Glutamatergic neuron (in vitro differentiated cells): ENCODE measurements at regions not wholly inside any gene's neighbourhood (a gene's known extent, or its start where the extent isn't known, plus 50 kb on each side); places are given as distances from the start of the nearest gene placed in this dataset.
A peak's percentile ranks its signal among the peaks of the same experiment; 100 is the strongest.

Experiments used
- DNase-seq: peaks from one replicate; pipeline ENCODE4 v3.0.0; 2022
- H3K27ac Mint-ChIP-seq: one replicate; pipeline ENCODE4 v1.8.0; 2020; ENCODE audit warnings: mild to moderate bottlenecking, mixed read lengths, inconsistent platforms; ENCODE audit not compliant: unreplicated experiment
- H3K27me3 Mint-ChIP-seq: one replicate; pipeline ENCODE4 v1.8.0; 2020; ENCODE audit warnings: mild to moderate bottlenecking, moderate library complexity, mixed read lengths, inconsistent platforms; ENCODE audit not compliant: unreplicated experiment
- H3K36me3 Mint-ChIP-seq: one replicate; pipeline ENCODE4 v1.8.0; 2020; ENCODE audit warnings: mild to moderate bottlenecking, mixed read lengths, inconsistent platforms; ENCODE audit not compliant: unreplicated experiment
- H3K4me1 Mint-ChIP-seq: one replicate; pipeline ENCODE4 v1.8.0; 2020; ENCODE audit warnings: mild to moderate bottlenecking, low read depth, mixed read lengths, inconsistent platforms; ENCODE audit not compliant: unreplicated experiment
- H3K4me3 Mint-ChIP-seq: one replicate; pipeline ENCODE4 v1.8.0; 2020; ENCODE audit warnings: mild to moderate bottlenecking, mixed read lengths, inconsistent platforms; ENCODE audit not compliant: unreplicated experiment
- H3K9me3 Mint-ChIP-seq: one replicate; pipeline ENCODE4 v1.8.0; 2020; ENCODE audit warnings: mild to moderate bottlenecking, moderate library complexity, mixed read lengths, inconsistent platforms; ENCODE audit not compliant: unreplicated experiment
- TF ChIP-seq, protein P1 (sequence below): fragments of 200-600 bp; sonication (generic); IDR thresholded peaks from one replicate; pipeline ENCODE4 v1.5.0; 2021; ENCODE audit not compliant: partially characterized antibody, unreplicated experiment

DNA sequence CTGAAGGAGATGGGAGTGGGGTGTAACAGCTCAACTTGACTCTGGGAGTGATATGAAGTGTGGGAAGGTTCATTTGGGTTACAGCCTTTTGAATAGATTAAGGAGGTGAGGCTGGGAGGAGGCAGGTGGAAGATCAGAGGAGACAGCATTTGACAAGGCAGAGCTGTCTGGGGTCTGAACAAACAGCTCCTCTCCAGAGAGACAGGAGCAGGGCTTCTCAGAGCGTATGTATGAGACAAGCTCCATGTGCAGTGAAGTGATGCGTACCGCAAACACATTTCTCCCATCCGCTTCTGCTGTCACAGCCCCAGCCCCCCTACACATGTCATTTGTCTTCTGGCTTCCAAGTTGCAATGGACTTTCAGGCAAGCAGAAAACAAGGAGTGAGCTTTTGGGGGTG, 137.1 kb upstream of the E2F8 start:
- Mint-ChIP-seq H3K27ac (peak overlapping the region; percentile 16), H3K4me1 (peaks cover 42% of the 10 kb centered on the region), H3K27me3 (no peaks in the 10 kb centered on the region), H3K36me3 (no peaks in the 10 kb centered on the region), H3K9me3 (peaks cover 11% of the 10 kb centered on the region), H3K4me3 (peak overlapping the region; percentile 14)
- no peak for DNase-seq
- TF ChIP-seq, protein P1, sequence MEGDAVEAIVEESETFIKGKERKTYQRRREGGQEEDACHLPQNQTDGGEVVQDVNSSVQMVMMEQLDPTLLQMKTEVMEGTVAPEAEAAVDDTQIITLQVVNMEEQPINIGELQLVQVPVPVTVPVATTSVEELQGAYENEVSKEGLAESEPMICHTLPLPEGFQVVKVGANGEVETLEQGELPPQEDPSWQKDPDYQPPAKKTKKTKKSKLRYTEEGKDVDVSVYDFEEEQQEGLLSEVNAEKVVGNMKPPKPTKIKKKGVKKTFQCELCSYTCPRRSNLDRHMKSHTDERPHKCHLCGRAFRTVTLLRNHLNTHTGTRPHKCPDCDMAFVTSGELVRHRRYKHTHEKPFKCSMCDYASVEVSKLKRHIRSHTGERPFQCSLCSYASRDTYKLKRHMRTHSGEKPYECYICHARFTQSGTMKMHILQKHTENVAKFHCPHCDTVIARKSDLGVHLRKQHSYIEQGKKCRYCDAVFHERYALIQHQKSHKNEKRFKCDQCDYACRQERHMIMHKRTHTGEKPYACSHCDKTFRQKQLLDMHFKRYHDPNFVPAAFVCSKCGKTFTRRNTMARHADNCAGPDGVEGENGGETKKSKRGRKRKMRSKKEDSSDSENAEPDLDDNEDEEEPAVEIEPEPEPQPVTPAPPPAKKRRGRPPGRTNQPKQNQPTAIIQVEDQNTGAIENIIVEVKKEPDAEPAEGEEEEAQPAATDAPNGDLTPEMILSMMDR: no peak

DNA sequence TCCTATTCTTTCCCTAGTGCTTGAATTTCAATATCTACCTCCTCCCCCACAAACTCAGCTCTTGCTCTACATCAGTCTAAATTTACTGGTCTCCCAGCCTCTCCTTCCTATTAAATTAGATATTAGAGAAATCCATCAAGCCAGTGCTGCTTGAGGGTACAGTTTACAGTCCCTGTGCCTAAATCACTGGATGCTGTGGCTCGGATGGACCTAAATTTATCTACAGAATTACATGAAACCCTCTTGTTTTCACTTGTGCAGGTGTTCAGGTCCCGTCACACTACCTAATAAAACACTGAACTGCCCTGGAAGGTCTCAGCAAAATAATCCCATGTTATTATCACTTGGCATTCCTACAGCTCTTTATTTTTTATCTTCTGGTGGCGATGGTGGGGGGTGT, 134.7 kb upstream of the E2F8 start:
- Mint-ChIP-seq H3K9me3 (peaks cover 8% of the 10 kb centered on the region), H3K4me1 (peaks cover 55% of the 10 kb centered on the region), H3K27me3 (peaks cover 3% of the 10 kb centered on the region), H3K4me3 (no peak overlapping the region), H3K36me3 (no peaks in the 10 kb centered on the region), H3K27ac (no peak overlapping the region)
- TF ChIP-seq, protein P1: no peak
- DNase-seq: no peak

DNA sequence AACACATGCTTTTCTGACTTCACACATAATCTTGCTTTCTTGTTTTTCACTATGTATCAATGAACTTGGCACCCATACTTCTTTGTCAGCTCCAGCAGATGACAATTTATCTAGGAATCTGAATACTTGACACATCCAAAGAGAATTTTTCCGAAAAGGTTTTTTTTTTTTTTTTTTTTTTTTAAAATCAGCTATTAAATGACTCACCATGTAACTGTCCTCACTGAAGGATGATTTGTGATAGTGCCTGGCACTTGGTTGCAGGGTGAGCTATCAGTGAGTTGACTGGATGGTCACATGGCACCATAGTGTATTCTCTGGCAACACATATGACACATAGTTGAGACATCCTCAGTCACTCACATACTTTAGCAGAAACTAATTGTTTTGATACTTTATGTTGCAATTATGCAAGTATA, 133.4 kb upstream of the E2F8 start:
- H3K27ac Mint-ChIP-seq: no peak overlapping the region
- H3K36me3 Mint-ChIP-seq: no peaks in the 10 kb centered on the region
- no peak overlapping the region for H3K4me3 Mint-ChIP-seq
- peaks cover 6% of the 10 kb centered on the region for H3K9me3 Mint-ChIP-seq
- TF ChIP-seq, protein P1: no peak
- peaks cover 3% of the 10 kb centered on the region for H3K27me3 Mint-ChIP-seq
- H3K4me1 Mint-ChIP-seq: peaks cover 55% of the 10 kb centered on the region
- no peak for DNase-seq

DNA sequence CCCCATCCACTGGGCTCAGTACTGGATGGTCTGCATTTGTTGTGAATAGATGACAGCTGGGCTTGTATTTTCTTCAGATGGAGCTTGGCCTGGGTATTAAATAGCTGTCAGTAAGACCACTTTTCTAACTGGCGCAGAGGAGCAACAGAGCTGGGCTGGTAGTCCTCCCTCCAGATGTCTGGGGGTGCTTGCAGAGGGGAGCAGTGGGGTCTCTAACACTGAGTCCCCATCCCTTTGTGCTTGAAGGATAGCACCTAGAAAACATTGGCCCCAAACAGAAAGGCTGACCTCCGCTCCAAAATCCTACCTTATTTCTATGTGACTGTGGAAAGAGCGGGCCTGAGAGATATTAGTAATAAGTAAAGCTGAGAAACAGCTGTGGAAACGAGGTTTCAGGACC, 131.6 kb upstream of the E2F8 start:
- Mint-ChIP-seq H3K36me3 (no peaks in the 10 kb centered on the region), H3K4me1 (peaks cover 55% of the 10 kb centered on the region), H3K27ac (no peak overlapping the region), H3K27me3 (peaks cover 8% of the 10 kb centered on the region), H3K4me3 (no peak overlapping the region), H3K9me3 (peaks cover 7% of the 10 kb centered on the region)
- TF ChIP-seq, protein P1: no peak
- DNase-seq: no peak

DNA sequence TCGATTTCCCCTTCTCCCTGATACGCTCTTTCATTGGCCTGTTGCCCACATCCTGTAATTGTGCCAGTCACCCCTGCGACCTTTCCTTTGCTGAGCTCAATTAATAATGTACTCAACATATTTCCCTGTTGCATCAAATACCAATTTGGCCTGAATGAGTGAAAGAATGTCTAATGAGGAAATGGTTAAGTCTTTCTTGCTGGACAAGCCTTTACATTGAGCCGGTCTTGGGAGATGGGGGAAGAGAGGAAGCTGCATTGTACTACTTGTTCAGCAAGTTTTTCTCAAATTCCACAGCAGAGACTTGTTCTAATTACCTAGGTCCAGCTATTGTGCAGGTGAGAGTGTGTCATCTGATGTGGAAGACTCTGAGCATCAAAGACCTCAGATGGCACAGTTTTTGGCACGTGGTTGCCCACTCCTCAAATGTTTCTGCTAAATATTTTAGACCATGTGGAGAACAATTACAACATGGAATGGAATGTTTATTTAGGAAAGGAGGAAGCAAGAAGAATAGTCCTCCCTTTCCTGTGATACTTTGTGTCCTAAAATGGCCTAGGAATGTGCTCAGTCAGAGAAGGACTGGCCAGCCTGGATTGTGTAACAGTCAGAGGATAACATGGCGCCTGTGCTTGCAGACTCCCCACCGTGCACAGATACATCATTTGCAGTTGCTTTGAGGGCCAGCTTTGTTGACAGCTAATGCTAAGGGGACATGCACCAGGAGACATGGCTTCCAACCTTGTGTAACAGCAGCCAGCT, 129.5 kb upstream of the E2F8 start:
- DNase-seq: no peak
- TF ChIP-seq, protein P1: no peak
- H3K9me3 Mint-ChIP-seq: peaks cover 7% of the 10 kb centered on the region
- H3K27ac Mint-ChIP-seq: peak overlapping the region; percentile 29
- H3K4me1 Mint-ChIP-seq: peaks cover 63% of the 10 kb centered on the region
- H3K27me3 Mint-ChIP-seq: peaks cover 8% of the 10 kb centered on the region
- H3K4me3 Mint-ChIP-seq: peak overlapping the region; percentile 53
- no peaks in the 10 kb centered on the region for H3K36me3 Mint-ChIP-seq
